ENCODE measurements at regions not wholly inside any gene's neighbourhood (a gene's known extent, or its start where the extent isn't known, plus 50 kb on each side); places are given as distances from the start of the nearest gene placed in this dataset. TPM values are rescaled to one million over a fixed set of nuclear protein-coding genes. Genes with fewer than 3 reads are reported as not detected.

DNA sequence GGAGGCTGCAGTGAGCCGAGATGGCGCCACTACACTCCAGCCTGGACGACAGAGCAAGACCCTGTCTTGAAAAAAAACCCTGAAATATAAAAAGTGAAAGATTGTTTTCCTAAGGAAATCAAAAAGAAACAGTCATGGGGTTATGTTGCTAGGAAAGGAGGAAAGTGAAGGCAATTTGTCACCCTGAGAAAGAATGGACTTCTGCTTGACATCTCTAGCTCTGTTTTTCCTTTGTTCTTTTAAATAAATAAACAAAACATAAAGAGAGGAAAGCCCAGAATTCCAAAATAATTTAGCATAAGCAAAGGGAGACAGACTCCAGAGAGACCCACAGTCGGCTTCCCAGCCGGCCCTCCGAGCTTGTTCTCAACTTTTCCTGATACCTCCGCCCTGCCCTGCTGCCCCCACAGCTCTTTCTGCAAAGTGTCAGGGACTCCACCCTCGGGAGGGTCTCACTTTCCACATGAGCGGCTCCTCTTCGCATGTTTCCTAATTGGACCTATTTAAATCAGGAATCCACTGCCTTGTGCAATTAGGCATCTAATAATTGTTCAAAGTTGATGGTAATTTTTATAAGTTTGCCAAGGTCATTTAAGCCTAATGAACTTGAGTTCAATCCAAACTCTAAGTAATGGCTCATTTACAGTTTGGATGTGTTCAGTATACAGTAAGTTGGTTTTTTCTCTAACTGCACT is 49.8 kb upstream of the COPS8 start:
- no peak overlapping the region for H3K27ac ChIP-seq (ENCODE audit: low read depth in 1 of 2, low read length in 1 of 2)
- no peak overlapping the region for H3K4me3 ChIP-seq
- DNase-seq = no peak
- no peak overlapping the region for H3K9ac ChIP-seq (ENCODE audit: insufficient read depth in 1 of 2, low read length in 2 of 2)
- ATAC-seq (ENCODE audit: insufficient read depth, low FRiP score) = no peak
- TF ChIP-seq, protein P1, sequence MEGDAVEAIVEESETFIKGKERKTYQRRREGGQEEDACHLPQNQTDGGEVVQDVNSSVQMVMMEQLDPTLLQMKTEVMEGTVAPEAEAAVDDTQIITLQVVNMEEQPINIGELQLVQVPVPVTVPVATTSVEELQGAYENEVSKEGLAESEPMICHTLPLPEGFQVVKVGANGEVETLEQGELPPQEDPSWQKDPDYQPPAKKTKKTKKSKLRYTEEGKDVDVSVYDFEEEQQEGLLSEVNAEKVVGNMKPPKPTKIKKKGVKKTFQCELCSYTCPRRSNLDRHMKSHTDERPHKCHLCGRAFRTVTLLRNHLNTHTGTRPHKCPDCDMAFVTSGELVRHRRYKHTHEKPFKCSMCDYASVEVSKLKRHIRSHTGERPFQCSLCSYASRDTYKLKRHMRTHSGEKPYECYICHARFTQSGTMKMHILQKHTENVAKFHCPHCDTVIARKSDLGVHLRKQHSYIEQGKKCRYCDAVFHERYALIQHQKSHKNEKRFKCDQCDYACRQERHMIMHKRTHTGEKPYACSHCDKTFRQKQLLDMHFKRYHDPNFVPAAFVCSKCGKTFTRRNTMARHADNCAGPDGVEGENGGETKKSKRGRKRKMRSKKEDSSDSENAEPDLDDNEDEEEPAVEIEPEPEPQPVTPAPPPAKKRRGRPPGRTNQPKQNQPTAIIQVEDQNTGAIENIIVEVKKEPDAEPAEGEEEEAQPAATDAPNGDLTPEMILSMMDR (IDR thresholded peaks at IDR 0.05; ENCODE audit: control extremely low read depth, extremely low read depth) = no peak
- no peaks in the 10 kb centered on the region for H3K4me1 ChIP-seq (ENCODE audit: control insufficient read depth in 5 of 5, insufficient read depth in 5 of 5, low read length in 5 of 5)
- H3K36me3 ChIP-seq (ENCODE audit: control insufficient read depth in 4 of 4, insufficient read depth in 4 of 4, low read length in 4 of 4) = no peaks in the 10 kb centered on the region
- no peaks in the 10 kb centered on the region for H3K27me3 ChIP-seq (ENCODE audit: control insufficient read depth in 3 of 3, insufficient read depth in 3 of 3, low read length in 2 of 3)
- 75 to 81% methylated on average over 10 of the region's 10 CpGs for WGBS, 2 donors
- no peaks in the 10 kb centered on the region for H3K9me3 ChIP-seq (ENCODE audit: control insufficient read depth in 4 of 4, insufficient read depth in 3 of 4, low read length in 3 of 4)

Small RNA genes lying in the stretch of these regions (small RNA-seq; reads per million reads assigned to genes)
- not detected for gene RNU6-1051P (ENCODE audit: low replicate concordance)
